GM23338 (cell line): ENCODE measurements at regions not wholly inside any gene's neighbourhood (a gene's known extent, or its start where the extent isn't known, plus 50 kb on each side); places are given as distances from the start of the nearest gene placed in this dataset.

Source experiments
- CTCF ChIP-seq, 2 experiments: fragments of 200-600 bp in 1 of 2; sonication (generic) in 1 of 2; conservative IDR thresholded peaks; 2 replicates each; pipeline versions ENCODE4 v1.5.1 to v1.6.1; 2016 to 2017; ENCODE audit warnings: antibody characterized with exemption in 2 of 2, low read depth in 2 of 2, mild to moderate bottlenecking in 2 of 2, moderate library complexity in 1 of 2
- EZH2 ChIP-seq: fragments of 200-600 bp; sonication (generic); IDR thresholded peaks from one replicate; pipeline ENCODE4 v1.8.0; 2017; ENCODE audit warnings: antibody characterized with exemption, mild to moderate bottlenecking, low read depth; ENCODE audit not compliant: unreplicated experiment
- EZH2phosphoT487 ChIP-seq: fragments of 200-600 bp; sonication (generic); IDR thresholded peaks from one replicate; pipeline ENCODE4 v1.8.1; 2018; ENCODE audit warnings: antibody characterized with exemption; ENCODE audit not compliant: unreplicated experiment
- JUNB ChIP-seq: IDR thresholded peaks from one replicate; pipeline ENCODE4 v1.6.1; 2016; ENCODE audit warnings: antibody characterized with exemption; ENCODE audit not compliant: unreplicated experiment
- POLR2AphosphoS5 ChIP-seq: IDR thresholded peaks from 2 replicates; pipeline ENCODE4 v1.6.1; 2016; ENCODE audit warnings: antibody characterized with exemption, low read depth
- REST ChIP-seq: IDR thresholded peaks from one replicate; pipeline ENCODE4 v1.6.1; 2018; ENCODE audit warnings: antibody characterized with exemption; ENCODE audit not compliant: unreplicated experiment

GRCh38 chr1:232454227-232454886 is 175.6 kb downstream of the SIPA1L2 start:
- TF ChIP-seq CTCF (conservative IDR thresholded peaks at IDR 0.05; ENCODE audit: low read depth in 2 of 2), result no peak
- TF ChIP-seq EZH2phosphoT487, result no peak
- TF ChIP-seq EZH2, result no peak
- no peak for TF ChIP-seq POLR2AphosphoS5
- TF ChIP-seq REST, result no peak
- TF ChIP-seq JUNB, result no peak
